Hepatocyte (in vitro differentiated cells): ENCODE measurements at regions not wholly inside any gene's neighbourhood (a gene's known extent, or its start where the extent isn't known, plus 50 kb on each side); places are given as distances from the start of the nearest gene placed in this dataset.

Experiments used
- DNase-seq: peaks from one replicate; pipeline ENCODE4 v3.0.0-alpha.2; 2016; ENCODE audit warnings: low spot score
- H2AFZ ChIP-seq: fragments of 200-600 bp; sonication (generic); 2 replicates; pipeline ENCODE4 v1.6.0; 2016; ENCODE audit warnings: antibody characterized with exemption, mild to moderate bottlenecking
- H3K27ac ChIP-seq: fragments of 200-600 bp; sonication (generic); 2 replicates; pipeline ENCODE4 v1.5.1; 2016; ENCODE audit warnings: mild to moderate bottlenecking
- H3K27me3 ChIP-seq: fragments of 200-600 bp; sonication (generic); 2 replicates; pipeline ENCODE4 v1.6.1; 2016
- H3K36me3 ChIP-seq: fragments of 200-600 bp; sonication (generic); replicated peaks from 2 replicates; pipeline ENCODE4 v1.5.1; 2016; ENCODE audit warnings: low read depth; ENCODE audit not compliant: insufficient read depth
- H3K4me1 ChIP-seq: fragments of 200-600 bp; sonication (generic); 2 replicates; pipeline ENCODE4 v1.5.1; 2016; ENCODE audit warnings: mild to moderate bottlenecking, moderate library complexity; ENCODE audit not compliant: insufficient read depth
- H3K4me2 ChIP-seq: fragments of 200-600 bp; sonication (generic); 2 replicates; pipeline ENCODE4 v1.6.0; 2016
- H3K4me3 ChIP-seq: fragments of 200-600 bp; sonication (generic); 2 replicates; pipeline ENCODE4 v1.5.1; 2016; ENCODE audit warnings: mild to moderate bottlenecking
- H3K79me2 ChIP-seq: fragments of 200-600 bp; sonication (generic); 2 replicates; pipeline ENCODE4 v1.6.0; 2017; ENCODE audit warnings: mild to moderate bottlenecking
- H3K9me2 ChIP-seq: fragments of 200-600 bp; sonication (generic); replicated peaks from 2 replicates; pipeline ENCODE4 v1.6.0; 2017; ENCODE audit warnings: mild to moderate bottlenecking; ENCODE audit not compliant: insufficient read depth
- H3K9me3 ChIP-seq: fragments of 200-600 bp; sonication (generic); 2 replicates; pipeline ENCODE4 v1.5.1; 2016; ENCODE audit warnings: low read depth, mild to moderate bottlenecking
- H4K20me1 ChIP-seq: fragments of 200-600 bp; sonication (generic); 2 replicates; pipeline ENCODE4 v1.6.0; 2016; ENCODE audit warnings: mild to moderate bottlenecking; ENCODE audit not compliant: insufficient read depth, poor library complexity, severe bottlenecking
- EZH2 ChIP-seq: fragments of 200-600 bp; sonication (generic); IDR thresholded peaks from 2 replicates; pipeline ENCODE4 v1.6.1; 2016; ENCODE audit warnings: antibody characterized with exemption, mild to moderate bottlenecking, borderline replicate concordance
- EZH2phosphoT487 ChIP-seq: fragments of 200-600 bp; sonication (generic); IDR thresholded peaks from one replicate; pipeline ENCODE4 v1.6.1; 2018; ENCODE audit warnings: antibody characterized with exemption, mild to moderate bottlenecking, low read depth, moderate library complexity; ENCODE audit not compliant: unreplicated experiment, severe bottlenecking
- WGBS: methylation state at CpG from one replicate; pipeline ENCODE4 v1.1.6; 2016; ENCODE audit warnings: low lambda C conversion rate; ENCODE audit errors: missing lambda C conversion rate; 5-methylcytosine and 5-hydroxymethylcytosine counted together
- TF ChIP-seq, protein P1 (sequence below): fragments of 200-600 bp; sonication (generic); IDR thresholded peaks from 2 replicates; pipeline ENCODE4 v1.5.1; 2016; ENCODE audit warnings: antibody characterized with exemption, mild to moderate bottlenecking; ENCODE audit not compliant: poor library complexity

DNA sequence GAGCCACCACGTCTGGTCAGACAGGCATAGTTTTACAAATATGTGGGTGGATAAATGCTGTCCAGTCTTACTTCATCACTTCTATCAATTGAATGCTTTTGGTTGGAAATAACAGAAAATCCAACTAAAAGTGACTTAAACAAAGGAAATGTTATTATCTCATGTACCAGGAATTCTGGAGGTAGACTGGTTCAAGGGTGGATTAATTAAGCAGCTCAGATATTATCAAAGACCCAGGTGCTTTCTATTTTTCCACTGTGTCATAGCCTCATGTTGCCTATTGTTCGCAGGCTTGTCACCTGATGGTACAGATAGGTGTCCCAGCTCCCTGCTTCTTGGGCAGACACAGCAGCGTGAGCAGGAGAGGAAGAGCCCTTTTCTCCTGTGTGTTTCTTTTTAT is 156.1 kb upstream of the CTBP2 start:
- WGBS = 73% methylated on average over 3 of the region's 3 CpGs
- H3K36me3 ChIP-seq = no peaks in the 10 kb centered on the region
- H3K4me2 ChIP-seq = no peak overlapping the region
- H2AFZ ChIP-seq = no peak overlapping the region
- H3K79me2 ChIP-seq = no peaks in the 10 kb centered on the region
- no peaks in the 10 kb centered on the region for H3K9me2 ChIP-seq
- H3K27me3 ChIP-seq = no peaks in the 10 kb centered on the region
- H4K20me1 ChIP-seq = no peaks in the 10 kb centered on the region
- DNase-seq = no peak
- H3K9me3 ChIP-seq = no peaks in the 10 kb centered on the region
- no peak overlapping the region for H3K4me3 ChIP-seq
- no peaks in the 10 kb centered on the region for H3K4me1 ChIP-seq
- H3K27ac ChIP-seq = no peak overlapping the region
- TF ChIP-seq EZH2 (no peak), EZH2phosphoT487 (no peak)
- TF ChIP-seq, protein P1, sequence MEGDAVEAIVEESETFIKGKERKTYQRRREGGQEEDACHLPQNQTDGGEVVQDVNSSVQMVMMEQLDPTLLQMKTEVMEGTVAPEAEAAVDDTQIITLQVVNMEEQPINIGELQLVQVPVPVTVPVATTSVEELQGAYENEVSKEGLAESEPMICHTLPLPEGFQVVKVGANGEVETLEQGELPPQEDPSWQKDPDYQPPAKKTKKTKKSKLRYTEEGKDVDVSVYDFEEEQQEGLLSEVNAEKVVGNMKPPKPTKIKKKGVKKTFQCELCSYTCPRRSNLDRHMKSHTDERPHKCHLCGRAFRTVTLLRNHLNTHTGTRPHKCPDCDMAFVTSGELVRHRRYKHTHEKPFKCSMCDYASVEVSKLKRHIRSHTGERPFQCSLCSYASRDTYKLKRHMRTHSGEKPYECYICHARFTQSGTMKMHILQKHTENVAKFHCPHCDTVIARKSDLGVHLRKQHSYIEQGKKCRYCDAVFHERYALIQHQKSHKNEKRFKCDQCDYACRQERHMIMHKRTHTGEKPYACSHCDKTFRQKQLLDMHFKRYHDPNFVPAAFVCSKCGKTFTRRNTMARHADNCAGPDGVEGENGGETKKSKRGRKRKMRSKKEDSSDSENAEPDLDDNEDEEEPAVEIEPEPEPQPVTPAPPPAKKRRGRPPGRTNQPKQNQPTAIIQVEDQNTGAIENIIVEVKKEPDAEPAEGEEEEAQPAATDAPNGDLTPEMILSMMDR = no peak

DNA sequence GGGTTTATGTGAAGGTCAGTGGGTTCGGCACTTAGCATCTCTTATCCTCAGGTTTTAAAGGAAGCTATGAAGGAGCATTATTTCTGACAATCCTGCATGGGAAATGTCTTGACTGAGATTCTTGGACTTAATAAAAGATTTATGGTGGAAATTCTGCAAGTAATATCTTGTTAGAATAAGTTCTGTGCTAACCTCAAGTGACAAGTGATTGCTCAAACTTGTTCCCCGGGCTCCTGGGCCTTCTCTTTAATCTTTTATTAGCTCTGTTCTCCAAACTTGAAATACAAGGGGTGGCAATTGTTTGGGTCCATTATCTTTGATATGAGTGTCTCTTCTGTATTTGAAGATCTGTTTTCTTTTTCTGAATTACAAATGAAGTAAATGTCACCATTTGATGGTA is 140.6 kb upstream of the CTBP2 start:
- H3K27me3 ChIP-seq = no peaks in the 10 kb centered on the region
- no peak for DNase-seq

DNA sequence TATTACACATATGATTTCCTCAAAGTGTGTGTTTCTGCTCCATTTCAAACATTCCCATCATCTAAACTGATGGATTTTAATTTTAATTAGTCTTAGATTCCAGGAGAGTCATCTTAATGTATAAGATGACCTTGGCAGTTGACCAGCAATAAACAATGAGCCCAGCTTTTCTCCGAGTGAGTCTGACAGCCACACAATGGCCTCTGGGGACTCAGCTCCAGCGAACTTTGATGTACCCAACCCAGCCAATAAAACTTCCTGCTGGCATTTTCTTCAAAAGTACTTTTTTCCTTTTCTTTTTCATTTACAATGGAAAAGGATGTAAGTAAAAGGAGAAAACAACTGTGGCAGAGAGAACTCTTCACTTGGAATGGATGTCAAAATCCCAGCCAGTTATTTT is 139.1 kb upstream of the CTBP2 start:
- H2AFZ ChIP-seq = no peak overlapping the region
- TF ChIP-seq, protein P1 = no peak
- TF ChIP-seq EZH2phosphoT487 = no peak
- no peak for TF ChIP-seq EZH2
- H3K4me2 ChIP-seq = no peak overlapping the region
- WGBS = 28% methylated on average over 2 of the region's 2 CpGs
- H3K27me3 ChIP-seq = no peaks in the 10 kb centered on the region
- H3K9me3 ChIP-seq = no peaks in the 10 kb centered on the region
- H3K36me3 ChIP-seq = no peaks in the 10 kb centered on the region
- no peak overlapping the region for H3K27ac ChIP-seq
- H3K9me2 ChIP-seq = no peaks in the 10 kb centered on the region
- H3K4me1 ChIP-seq = peaks cover 6% of the 10 kb centered on the region
- no peak overlapping the region for H3K4me3 ChIP-seq
- H3K79me2 ChIP-seq = no peaks in the 10 kb centered on the region
- DNase-seq = no peak
- H4K20me1 ChIP-seq = no peaks in the 10 kb centered on the region

More for the DNA sequence above, 140.6 kb upstream of the CTBP2 start:
- WGBS = 45% methylated on average over 2 of the region's 2 CpGs
- Histone ChIP-seq H4K20me1 (no peaks in the 10 kb centered on the region), H3K79me2 (no peaks in the 10 kb centered on the region), H3K27ac (no peak overlapping the region), H3K9me2 (no peaks in the 10 kb centered on the region), H3K4me1 (peaks cover 6% of the 10 kb centered on the region), H3K4me3 (no peak overlapping the region), H2AFZ (no peak overlapping the region), H3K4me2 (no peak overlapping the region), H3K9me3 (no peaks in the 10 kb centered on the region), H3K36me3 (no peaks in the 10 kb centered on the region)
- no peak for TF ChIP-seq EZH2
- TF ChIP-seq, protein P1 = no peak
- no peak for TF ChIP-seq EZH2phosphoT487

DNA sequence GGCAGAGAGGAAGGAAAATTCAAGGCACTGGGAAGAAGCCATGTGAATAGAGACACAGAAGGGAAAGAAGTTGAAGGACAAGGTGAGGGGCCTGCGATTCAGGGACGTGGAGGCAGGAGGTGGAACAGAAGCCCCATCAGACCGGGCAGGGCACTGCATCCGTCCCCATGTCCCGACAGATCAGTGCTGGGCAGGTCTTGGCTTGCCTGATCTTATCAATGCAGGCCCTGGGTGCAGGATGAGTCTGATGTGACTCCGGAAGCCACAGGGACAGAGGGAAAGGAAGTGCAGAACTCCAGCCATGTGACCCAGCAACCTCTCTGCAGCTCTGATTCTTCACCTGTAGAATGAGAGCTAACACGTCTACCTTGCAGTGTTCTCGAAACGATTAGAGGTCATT is 136.2 kb upstream of the CTBP2 start:
- H3K9me3 ChIP-seq = no peaks in the 10 kb centered on the region
- WGBS = 80% methylated on average over 9 of the region's 9 CpGs
- H3K27ac ChIP-seq = no peak overlapping the region
- H3K4me1 ChIP-seq = peaks cover 6% of the 10 kb centered on the region
- H3K36me3 ChIP-seq = no peaks in the 10 kb centered on the region
- TF ChIP-seq EZH2 (no peak), EZH2phosphoT487 (no peak)
- TF ChIP-seq, protein P1 = no peak
- no peak for DNase-seq
- H3K27me3 ChIP-seq = no peaks in the 10 kb centered on the region
- H4K20me1 ChIP-seq = no peaks in the 10 kb centered on the region
- H2AFZ ChIP-seq = no peak overlapping the region
- no peak overlapping the region for H3K4me2 ChIP-seq
- H3K4me3 ChIP-seq = no peak overlapping the region
- H3K79me2 ChIP-seq = no peaks in the 10 kb centered on the region
- no peaks in the 10 kb centered on the region for H3K9me2 ChIP-seq
